Right ventricle myocardium superior (tissue), 1 donor: ENCODE measurements at regions not wholly inside any gene's neighbourhood (a gene's known extent, or its start where the extent isn't known, plus 50 kb on each side); places are given as distances from the start of the nearest gene placed in this dataset.

Experiments
- ATAC-seq: fragments of 200-7000 bp; cut with Tn5 transposase; one replicate; pipeline ENCODE4 v1.9.1; 2020; ENCODE audit warnings: mild to moderate bottlenecking; ENCODE audit not compliant: poor library complexity
- DNase-seq: peaks from one replicate; pipeline ENCODE4 v3.0.0-alpha.2; 2020
- intact Hi-C: fragments of 100-400 bp; cut with DNase I; formaldehyde crosslinking; loops from one replicate; pipeline ENCODE4 v1.11.2; 2022
- donor health status: DM: no; HTN: yes; CAD: no; lungs with severe emphysema.

DNA sequence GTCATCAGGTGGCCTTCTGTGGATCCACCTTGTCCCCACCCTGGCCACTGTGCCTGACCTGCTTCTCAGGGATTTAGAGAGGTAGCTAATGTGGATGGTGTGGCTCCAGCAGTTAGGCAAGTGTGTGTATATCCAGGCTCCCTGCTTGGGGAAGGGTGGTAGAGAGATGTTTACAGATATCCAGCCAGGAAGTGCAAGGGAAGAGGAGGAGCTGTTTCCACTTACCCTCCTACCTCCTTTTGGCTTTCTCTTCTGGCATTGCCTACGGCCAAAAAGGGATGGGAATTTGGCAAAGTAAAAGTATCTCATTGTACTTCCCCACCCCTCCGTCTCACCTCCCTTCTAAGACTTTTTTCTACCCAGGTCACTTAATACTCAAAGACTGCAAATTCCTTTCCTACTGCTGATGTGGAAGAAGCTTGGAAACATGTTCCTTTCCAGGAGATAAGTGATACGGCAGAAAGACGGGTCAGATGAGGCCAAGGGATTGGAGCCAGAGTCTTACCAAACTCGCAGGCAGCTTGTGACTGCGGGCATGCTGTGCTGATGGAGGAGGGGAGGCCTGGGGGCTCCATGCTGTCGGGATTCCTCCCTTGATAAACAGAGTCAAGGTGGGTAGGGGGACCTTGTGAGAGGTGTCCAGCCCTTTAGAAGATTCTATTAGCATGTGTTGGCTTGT is 253.4 kb downstream of the PRL start:
- ATAC-seq (peak; percentile 85), DNase-seq (peak; percentile 53)
- intact Hi-C loops = no loop called here

DNA sequence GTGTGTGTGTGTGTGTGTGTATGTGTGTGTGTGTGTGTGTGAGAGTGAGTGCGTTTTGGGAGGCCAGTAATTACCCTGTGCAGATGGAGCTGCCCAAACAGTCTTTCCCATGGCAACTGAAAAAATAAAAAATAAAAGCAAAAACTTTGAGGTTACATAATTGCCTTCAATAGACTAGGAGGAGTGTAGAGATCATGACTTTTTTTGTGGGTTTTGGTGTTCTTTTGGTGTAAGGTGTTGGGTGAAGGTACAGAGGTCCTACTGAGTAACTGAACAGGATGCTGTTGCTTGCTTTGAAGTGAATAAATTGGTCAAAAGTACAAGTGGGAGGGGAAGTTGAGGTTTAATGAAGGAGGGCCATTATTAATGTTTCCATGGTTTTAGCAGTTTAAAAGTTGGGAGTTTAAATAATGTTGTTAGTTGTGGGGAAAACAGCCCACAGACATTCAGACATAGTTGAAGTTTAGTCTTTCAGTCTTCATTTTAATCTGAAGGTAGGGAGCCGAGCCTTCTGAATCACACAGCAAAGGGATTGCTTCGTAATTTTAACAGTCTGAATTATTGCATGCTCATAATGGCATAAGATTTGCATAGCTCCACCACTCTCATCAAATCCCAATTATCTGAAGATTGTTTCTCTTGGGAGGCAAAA is 251.4 kb downstream of the PRL start:
- DNase-seq (no peak), ATAC-seq (no peak)
- intact Hi-C loops = no loop called here

DNA sequence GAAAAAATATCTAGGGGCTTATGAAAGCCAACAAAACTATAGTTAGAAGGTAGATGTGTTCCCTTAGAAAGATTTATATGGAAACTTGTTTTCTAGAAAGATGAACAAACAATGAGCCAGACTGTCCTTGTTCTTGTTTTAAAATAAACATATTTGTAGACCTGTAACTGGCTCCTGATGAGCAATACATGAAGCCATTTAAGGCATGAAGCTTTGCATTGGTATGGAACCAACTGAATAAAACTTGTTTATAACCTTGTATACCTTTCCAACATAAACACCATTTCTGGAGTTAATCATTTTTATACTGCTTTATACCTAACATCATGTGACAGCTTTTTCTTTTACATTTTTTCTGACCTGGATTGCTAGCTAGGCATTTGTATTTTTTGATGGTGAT is 247.8 kb downstream of the PRL start:
- no peak for DNase-seq
- no peak for ATAC-seq
- intact Hi-C loops = no loop called here

DNA sequence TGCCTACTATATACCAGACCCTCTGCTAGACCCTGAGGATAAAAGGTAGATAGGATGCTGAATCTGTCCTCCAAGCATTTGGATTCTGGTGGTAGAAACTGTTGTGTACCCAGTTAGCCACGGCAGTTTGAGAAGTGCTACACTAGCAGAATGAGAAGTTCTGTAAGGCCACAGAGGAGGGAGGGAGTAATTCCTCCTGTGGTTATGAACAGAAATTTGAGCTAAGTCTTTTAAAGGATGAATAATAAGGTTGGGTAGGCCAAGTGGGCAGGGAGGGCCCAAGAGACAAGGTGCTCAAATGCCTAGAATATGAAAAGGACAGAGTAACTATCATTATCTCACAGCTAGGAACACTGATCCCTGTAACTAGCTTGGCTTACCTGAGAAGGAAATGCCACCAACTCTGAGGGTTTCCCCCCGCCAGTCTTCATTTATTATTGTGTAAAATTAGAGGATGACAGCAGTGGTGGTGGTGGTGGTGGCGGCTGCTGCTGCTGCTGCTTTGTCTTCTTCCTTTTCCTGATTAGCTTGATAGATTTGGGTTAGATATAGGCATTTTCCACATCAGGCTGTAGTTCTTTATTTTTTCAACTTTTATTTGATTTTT is 243.3 kb downstream of the PRL start:
- ATAC-seq (no peak), DNase-seq (no peak)
- intact Hi-C loops = no loop called here

DNA sequence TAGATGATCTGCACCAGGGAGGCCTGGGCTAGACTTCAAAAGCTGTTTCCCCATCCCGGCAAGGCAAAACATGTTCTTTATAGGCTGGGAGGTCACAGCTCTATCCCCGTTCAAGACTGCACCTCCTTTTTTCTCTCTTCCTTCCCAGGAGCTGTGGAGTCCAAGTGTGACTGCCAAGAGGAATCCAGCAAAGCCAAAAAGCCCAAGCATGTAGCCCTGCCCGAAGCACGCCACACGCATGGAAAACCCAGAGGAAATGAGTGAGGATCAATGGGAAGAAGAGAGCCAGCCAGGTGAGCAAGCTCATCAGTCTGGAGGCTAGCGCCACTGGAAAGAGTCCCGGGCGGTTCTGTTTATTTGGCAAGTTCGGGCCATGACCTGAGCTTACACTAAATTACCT is 240.4 kb downstream of the PRL start:
- intact Hi-C loops = no loop called here
- ATAC-seq = peak; percentile 29

DNA sequence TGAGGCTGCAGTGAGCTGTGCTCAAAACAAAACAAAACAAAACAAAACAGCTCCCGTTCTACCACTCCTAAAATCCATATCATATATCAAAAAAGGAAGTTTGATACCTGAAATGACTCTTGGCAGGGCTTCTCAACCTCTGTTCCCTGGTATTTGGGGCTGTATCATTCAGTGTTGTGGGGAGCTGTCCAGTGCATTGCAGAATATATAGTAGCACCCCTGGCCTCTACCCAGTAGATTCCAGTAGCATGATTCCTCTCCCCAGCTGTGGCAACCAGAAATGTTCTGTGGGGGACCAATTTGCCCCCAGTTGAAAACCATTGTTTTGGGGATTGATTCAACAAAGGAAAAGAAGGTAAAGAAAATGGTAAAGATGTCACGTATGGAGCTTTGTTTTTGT is 238.9 kb downstream of the PRL start:
- ATAC-seq = no peak
- no peak for DNase-seq
- intact Hi-C loops = no loop called here

More for the DNA sequence above, 240.4 kb downstream of the PRL start:
- no peak for DNase-seq

DNA sequence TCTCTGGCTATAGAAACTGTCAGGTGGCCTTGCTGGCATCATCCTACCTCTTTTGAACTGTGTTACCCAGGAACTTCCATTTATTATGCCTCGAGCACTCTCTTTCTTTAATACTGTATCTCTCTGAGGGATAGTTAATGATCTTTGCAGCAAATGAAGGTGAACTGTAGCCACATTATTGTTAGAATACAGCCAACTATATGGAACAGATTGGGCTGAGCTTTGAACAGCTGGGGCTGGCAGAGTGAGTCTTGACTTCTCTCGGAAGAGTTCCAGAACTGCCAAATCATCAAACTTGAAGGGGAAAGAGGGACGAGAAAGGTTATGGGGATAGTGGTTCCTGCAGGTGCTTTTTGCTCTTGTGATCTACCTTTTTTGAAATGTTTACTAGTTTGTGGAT is 237.7 kb downstream of the PRL start:
- DNase-seq (no peak), ATAC-seq (no peak)
- intact Hi-C loops = no loop called here

DNA sequence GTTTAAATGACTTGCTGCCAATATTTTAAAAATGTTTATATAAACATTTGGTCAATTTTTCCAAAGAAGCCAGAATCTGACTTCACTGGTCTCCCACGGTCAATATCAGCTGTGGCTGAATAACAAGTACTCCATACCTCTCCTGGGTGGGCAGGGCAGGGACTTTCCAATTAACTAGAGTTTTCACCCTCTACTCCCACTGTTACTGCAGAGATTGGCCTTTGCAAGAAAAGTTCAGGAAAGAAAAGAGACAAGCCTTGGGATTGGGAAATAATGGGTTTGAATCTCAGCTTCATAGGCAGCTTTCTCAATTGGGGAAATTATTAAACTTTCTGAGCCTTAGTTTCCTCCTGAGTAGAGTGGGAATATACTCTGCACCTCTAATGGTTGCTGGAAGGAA is 236.9 kb downstream of the PRL start:
- DNase-seq = no peak
- intact Hi-C loops = no loop called here
- ATAC-seq = no peak

DNA sequence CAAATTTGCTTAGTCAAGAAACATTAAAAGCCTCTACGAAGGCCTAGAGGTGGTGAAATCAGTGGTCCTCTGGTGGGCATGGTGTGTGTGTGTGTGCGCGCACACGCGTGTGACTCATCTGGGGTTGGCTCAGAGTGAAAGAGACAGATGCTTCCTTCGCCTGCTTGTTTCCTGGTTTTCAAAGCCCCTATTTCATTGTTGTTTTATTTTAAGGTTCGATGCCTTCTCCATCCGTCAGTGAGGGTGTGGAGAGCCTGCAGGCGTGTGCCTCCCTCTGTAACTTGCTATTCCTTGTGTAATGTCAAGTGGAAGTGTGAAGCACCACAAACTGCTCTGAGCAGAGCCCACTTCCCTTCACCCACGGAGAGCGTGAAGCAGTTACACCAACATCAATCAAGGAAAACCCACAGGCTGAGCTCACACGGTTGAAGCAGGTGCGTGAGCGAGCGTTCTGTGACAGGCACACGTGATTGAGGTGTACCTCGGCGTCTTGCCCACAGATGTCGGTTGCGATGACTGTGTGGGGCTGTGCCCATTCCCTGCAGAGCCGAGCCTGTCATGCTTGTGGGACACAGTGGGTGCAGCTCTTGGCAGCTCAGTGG is 233.9 kb downstream of the PRL start:
- ATAC-seq (no peak), DNase-seq (peak; percentile 37)
- intact Hi-C loops = no loop called here

DNA sequence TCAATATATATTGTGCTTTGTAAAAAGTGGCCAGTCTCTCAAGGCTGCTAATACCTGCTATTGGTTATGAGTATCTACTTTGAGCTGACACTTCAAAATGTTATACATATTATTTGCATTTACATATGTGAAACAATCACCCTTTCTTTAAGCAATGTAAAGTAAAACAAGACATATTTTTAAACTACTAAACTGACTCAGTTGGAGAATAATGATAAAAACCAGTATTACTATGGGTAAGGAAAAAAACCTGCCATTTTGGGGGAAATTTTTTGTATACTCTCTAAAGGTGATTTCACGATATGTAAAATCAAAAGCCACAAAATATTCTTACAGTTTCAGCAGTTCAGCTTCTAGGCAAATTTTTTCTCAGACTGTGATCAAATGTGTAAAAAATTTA is 232.3 kb downstream of the PRL start:
- intact Hi-C loops = no loop called here
- DNase-seq = no peak
- ATAC-seq = no peak

DNA sequence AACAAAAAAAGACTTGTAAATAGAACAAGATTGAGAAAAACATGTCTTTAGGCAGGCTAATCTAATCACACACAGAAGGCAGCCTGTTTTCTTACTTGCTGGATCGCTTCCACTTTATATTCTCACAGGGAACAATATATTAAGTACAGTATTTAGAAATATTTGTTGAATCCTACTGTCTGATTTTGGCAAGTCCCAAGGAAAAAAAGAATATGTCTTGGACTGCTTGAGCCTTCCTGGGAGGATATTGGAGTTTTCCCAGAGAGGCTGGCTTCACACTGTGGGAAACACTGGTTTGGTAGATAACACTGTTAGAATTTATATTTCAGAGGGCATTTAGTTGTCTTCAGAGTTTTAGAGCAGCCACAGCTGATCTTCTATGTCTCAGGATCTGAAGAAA is 229.7 kb downstream of the PRL start:
- intact Hi-C loops = no loop called here
- DNase-seq (no peak), ATAC-seq (peak; percentile 63)

DNA sequence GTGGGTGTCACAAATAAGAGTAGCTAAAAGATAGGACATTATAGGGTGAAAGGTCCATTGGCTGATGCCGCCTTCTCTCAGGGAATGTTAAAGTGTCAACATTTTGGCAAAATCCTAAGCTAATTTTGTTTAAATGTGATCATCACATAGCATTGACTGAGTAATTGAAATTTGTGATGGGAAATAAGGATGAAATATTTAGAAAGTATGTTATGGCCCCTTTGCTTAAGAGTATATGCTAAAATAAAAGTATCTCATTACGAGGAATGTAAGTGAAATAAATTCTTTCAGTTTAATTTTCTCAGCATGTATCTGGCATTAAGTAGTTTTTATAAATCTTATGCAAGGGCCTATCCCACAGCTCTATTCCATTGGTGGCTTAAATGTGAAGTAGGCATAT is 229.2 kb downstream of the PRL start:
- DNase-seq (no peak), ATAC-seq (no peak)
- intact Hi-C loops = no loop called here

DNA sequence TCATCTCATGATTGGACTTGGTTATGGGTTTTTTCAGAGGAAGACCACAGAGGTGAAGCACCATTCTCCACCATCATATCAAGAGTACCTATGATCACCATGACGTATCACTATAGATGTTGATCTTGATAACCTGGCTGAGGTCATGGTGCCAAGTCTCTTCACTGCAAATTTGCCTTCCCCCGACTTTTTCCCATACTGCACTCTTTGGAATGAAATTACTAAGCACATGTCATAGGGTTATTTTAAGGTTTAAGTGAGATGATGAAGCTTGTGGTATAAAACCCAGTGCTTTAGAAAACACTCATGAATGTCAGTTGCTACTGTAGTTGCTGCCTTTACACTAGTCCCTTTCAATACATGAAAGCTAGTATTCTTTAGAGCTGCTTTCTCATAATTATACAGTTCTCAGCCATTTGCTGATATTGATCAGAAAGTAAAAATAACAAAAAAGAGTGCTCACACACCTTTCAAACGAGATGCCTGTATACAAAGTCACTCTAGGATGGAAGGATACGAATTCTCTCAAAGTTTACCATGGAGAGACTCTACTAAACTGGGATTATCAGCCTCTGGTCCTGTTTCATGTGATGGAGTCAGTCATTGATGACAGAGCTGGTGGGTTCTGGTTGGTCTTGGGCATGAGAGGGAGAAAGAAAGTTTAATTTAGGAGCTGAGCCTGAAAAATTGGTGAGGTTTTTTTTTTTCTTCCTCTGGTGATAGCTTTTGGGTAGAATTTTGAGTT is 228.1 kb downstream of the PRL start:
- intact Hi-C loops = no loop called here
- no peak for ATAC-seq

DNA sequence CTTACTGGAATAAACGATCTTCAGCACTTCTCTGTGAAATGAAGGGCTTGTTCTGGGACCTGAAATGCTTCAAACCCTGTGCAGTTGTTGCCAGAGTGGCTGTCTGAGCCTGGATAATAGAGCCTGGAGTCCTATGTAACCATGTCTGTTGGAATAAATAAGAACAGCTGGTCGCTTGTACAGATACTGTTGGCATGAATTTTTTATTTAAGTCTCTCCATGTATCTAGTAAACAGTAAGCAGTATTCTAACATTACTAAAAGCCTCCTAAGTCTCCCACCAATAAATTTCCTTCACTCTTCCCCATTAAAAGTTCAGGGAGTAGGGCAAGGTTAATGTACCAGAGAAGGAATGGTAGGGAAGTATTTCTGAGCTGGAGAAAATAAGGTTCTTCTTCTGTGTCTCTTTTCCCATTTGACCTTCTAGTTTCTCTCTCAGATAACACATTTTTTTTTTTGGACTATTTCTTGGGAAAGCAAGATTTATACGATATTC is 227.5 kb downstream of the PRL start:
- DNase-seq = no peak
- intact Hi-C loops = no loop called here
- ATAC-seq = no peak

More for the DNA sequence above, 228.1 kb downstream of the PRL start:
- DNase-seq = no peak

DNA sequence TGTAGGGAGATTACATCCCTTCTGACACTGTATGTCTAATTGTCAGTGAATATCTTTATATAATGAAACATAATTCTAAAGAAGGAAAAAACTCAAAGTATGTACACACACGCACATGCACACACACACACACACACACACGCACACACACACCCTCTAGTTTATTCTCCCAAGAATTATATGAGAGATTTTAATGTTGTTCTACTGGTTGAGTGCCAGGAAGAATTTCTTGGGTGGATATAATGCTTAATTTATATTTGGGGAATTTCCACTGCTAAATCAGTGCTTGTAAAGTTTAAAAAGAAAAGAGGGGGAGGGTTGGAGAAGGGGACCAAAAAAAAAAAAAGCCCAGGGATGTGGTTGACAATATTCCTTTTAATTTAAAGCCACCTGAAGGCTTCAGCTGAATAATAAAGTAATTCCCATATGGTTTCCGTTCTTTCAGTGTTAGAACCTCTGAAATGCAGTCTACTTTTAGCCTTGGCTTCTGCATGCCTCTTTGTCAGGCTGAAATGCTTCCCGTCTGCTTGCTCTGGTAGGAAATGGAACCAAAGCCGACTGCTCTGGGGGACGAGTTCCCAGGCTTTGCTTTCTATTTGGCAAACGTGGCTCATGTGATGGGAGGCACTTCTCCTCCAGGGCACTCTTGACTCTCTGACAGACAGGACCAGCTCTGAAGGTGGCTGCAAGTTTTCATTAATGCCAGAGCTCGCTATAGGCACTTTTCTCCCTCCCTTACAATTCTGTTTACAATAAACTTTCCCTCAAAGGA is 225.4 kb downstream of the PRL start:
- peak; percentile 44 for DNase-seq
- intact Hi-C loops = no loop called here

DNA sequence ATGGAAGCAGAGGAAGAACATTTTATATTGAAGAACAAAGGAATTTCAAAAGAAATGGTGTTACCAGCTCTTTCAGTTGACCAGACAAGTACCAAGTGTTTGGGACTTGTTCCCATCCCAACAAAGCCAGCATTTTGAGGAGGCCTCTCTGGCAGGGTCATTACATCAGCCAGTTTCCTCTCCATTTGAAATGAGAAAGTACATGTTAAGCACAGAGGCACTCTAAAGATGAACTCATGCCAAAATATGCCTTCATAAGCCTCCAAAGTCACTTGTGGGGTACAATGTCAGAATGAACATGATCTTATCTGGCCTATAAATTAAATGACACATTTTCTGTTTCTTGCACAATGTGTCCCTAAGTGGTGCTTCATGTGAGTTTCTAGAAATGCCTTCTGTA is 223.9 kb downstream of the PRL start:
- intact Hi-C loops = no loop called here
- DNase-seq = no peak
- ATAC-seq = no peak

More for the DNA sequence above, 225.4 kb downstream of the PRL start:
- ATAC-seq = peak; percentile 90

DNA sequence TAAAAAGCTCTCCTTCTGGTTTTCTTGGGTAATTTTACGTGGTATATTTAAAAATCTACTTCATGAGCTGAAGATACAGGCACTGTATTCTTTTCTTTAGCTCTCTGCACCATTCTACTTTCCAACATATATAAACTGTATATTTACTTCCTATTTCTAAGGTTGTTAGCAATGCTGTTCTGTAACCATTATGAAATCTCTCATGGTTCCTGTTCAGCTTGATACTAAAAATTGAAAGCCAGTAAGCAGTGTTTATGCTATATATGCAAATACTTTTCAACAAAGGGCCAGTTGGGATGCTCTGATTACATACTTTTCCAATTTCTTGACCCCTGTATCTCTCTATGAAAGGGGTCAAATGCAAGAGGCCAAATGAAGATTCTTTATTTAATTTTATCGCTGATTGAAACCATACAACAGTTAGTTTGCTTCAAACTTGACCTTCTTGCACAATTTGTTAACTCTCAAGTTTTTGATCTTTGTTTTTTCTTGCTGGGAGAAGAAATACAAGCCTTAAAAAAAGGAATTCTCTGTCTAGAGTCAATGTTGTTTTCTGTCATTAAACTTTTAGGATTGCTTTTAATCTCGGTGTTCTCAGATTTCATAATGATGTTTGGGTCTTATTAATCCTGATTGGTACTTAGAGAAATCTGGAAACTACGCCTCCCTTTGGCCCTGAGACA is 223.2 kb downstream of the PRL start:
- no peak for DNase-seq
- intact Hi-C loops = no loop called here
- ATAC-seq = no peak

DNA sequence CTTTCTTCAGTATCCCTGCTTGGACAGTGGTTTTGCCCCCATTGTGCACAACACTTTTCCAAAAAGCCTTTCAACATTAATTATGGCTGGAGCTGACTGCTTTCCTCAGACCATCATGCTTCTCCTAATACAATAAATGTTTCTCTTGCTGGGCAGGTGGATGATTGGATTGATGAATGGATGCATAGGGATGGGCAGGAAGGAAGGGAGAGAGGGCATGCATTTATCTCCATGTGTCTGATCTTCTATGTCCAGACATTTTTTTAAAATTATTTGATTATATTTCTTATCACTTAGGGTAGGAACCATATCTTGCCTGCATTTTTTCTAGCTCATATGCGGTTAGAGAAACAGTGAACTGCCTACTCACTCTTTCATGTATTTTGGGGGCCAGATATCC is 218.5 kb downstream of the PRL start:
- intact Hi-C loops = no loop called here
- DNase-seq (no peak), ATAC-seq (no peak)
